ENCODE measurements at regions not wholly inside any gene's neighbourhood (a gene's known extent, or its start where the extent isn't known, plus 50 kb on each side); places are given as distances from the start of the nearest gene placed in this dataset.

- TF ChIP-seq, protein P1, sequence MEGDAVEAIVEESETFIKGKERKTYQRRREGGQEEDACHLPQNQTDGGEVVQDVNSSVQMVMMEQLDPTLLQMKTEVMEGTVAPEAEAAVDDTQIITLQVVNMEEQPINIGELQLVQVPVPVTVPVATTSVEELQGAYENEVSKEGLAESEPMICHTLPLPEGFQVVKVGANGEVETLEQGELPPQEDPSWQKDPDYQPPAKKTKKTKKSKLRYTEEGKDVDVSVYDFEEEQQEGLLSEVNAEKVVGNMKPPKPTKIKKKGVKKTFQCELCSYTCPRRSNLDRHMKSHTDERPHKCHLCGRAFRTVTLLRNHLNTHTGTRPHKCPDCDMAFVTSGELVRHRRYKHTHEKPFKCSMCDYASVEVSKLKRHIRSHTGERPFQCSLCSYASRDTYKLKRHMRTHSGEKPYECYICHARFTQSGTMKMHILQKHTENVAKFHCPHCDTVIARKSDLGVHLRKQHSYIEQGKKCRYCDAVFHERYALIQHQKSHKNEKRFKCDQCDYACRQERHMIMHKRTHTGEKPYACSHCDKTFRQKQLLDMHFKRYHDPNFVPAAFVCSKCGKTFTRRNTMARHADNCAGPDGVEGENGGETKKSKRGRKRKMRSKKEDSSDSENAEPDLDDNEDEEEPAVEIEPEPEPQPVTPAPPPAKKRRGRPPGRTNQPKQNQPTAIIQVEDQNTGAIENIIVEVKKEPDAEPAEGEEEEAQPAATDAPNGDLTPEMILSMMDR (IDR thresholded peaks at IDR 0.05; ENCODE audit: control insufficient read depth, extremely low read depth, insufficient read depth), result no peak
- H3K4me3 ChIP-seq (ENCODE audit: low read depth, low read length), result no peak overlapping the region
- DNase-seq (ENCODE audit: low read depth), result no peak
These were observed 54.1 kb upstream of the ATP10B start for GRCh38 chr5:160906090-160906489.

- H3K4me3 ChIP-seq (ENCODE audit: low read depth, low read length), result no peak overlapping the region
- DNase-seq (ENCODE audit: low read depth), result no peak
- TF ChIP-seq, protein P1 (IDR thresholded peaks at IDR 0.05; ENCODE audit: control insufficient read depth, extremely low read depth, insufficient read depth), result no peak
These were observed 53.3 kb upstream of the ATP10B start for GRCh38 chr5:160905285-160905684.

DNA sequence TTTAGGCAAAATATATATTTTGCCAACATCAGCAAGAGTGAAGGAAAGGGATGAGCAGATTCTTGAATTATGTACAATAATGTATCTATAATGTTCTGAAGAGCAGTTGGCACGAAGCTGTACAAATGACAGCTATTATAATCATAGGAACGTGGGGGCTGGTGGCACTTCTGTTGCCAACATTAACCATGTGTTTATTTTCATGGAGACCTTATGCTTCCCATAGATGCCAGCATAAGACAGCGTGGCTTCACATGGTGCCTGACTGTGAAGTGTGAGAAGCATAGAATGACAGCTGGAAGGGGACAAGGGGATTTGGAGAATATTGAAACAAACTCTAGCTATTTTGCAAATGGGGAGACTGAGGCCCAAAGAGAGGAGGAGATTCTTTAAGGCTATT, 52.6 kb upstream of the ATP10B start:
- no peak overlapping the region for H3K4me3 ChIP-seq (ENCODE audit: low read depth, low read length)
- TF ChIP-seq, protein P1 (IDR thresholded peaks at IDR 0.05; ENCODE audit: control insufficient read depth, extremely low read depth, insufficient read depth), result no peak
- DNase-seq (ENCODE audit: low read depth), result no peak

DNA sequence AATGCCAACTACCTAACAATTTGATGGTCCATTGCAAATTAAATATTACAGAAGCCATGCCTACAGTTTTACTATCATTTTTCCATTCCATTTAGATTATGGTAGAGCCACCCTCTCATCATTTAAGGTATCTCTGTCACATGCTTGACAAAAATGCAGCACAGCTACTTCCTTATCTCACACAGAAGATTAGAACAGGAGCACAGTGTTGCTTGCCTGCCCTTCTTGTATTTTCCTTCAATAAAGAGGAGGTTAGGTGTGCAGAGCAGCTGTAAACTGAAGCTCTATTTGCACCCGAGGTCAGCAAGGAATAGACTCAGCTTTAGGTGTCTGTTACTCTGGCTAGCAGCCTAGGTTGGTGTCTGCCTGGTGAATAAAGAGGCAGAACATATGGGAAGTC, 51.5 kb upstream of the ATP10B start:
- no peak overlapping the region for H3K4me3 ChIP-seq (ENCODE audit: low read depth, low read length)
- TF ChIP-seq, protein P1 (IDR thresholded peaks at IDR 0.05; ENCODE audit: control insufficient read depth, extremely low read depth, insufficient read depth), result no peak

GRCh38 chr5:160903076-160903475, 51.1 kb upstream of the ATP10B start:
- TF ChIP-seq, protein P1 (IDR thresholded peaks at IDR 0.05; ENCODE audit: control insufficient read depth, extremely low read depth, insufficient read depth), result no peak
- no peak for DNase-seq (ENCODE audit: low read depth)
- H3K4me3 ChIP-seq (ENCODE audit: low read depth, low read length), result no peak overlapping the region

More for the DNA sequence above, 51.5 kb upstream of the ATP10B start:
- no peak for DNase-seq (ENCODE audit: low read depth)

All from LNCaP clone FGC (cell line).